ENCODE measurements at regions not wholly inside any gene's neighbourhood (a gene's known extent, or its start where the extent isn't known, plus 50 kb on each side); places are given as distances from the start of the nearest gene placed in this dataset.

- no peak overlapping the region for H3K9ac ChIP-seq (ENCODE audit: low read length)
- H3K4me1 ChIP-seq (ENCODE audit: insufficient read depth, low read length): no peaks in the 10 kb centered on the region
- no peak for FAIRE-seq
- H4K20me1 ChIP-seq (ENCODE audit: insufficient read depth, low read length): no peaks in the 10 kb centered on the region
- H3K9me3 ChIP-seq (ENCODE audit: insufficient read depth, low read depth, low read length): no peaks in the 10 kb centered on the region
- H3K36me3 ChIP-seq (ENCODE audit: insufficient read depth, low read length): no peaks in the 10 kb centered on the region
- no peak overlapping the region for H3K4me3 ChIP-seq (ENCODE audit: insufficient read depth, low read depth, low read length)
- H3K27me3 ChIP-seq (ENCODE audit: insufficient read depth, low read length): no peaks in the 10 kb centered on the region
- H3K27ac Mint-ChIP-seq (ENCODE audit: unreplicated experiment): no peak overlapping the region
- no peaks in the 10 kb centered on the region for H3K4me1 Mint-ChIP-seq (ENCODE audit: low read depth, unreplicated experiment)
- H3K4me3 Mint-ChIP-seq (ENCODE audit: unreplicated experiment): no peak overlapping the region
- H2AFZ ChIP-seq (ENCODE audit: low read depth, low read length): no peak overlapping the region
- H3K9me3 Mint-ChIP-seq (ENCODE audit: unreplicated experiment): peaks cover 2% of the 10 kb centered on the region
- TF ChIP-seq CTCF (IDR thresholded peaks at IDR 0.05; ENCODE audit: insufficient read depth, low read depth, low read length): no peak
- TF ChIP-seq EZH2 (IDR thresholded peaks at IDR 0.05; ENCODE audit: insufficient read depth, low read length): no peak
- H3K4me2 ChIP-seq (ENCODE audit: low read length): no peak overlapping the region
- no peaks in the 10 kb centered on the region for H3K36me3 Mint-ChIP-seq (ENCODE audit: low read depth, unreplicated experiment)
- DNase-seq (ENCODE audit: low read depth): no peak
- no peaks in the 10 kb centered on the region for H3K27me3 Mint-ChIP-seq (ENCODE audit: low read depth, unreplicated experiment)
- no peaks in the 10 kb centered on the region for H3K79me2 ChIP-seq (ENCODE audit: insufficient read depth, low read length)
- H3K27ac ChIP-seq (ENCODE audit: low read depth, low read length): no peak overlapping the region
These were observed 234.4 kb upstream of the CLEC14A start for GRCh38 chr14:38490273-38490672.

- no peak overlapping the region for H3K27ac ChIP-seq (ENCODE audit: low read depth, low read length)
- no peak overlapping the region for H3K4me3 ChIP-seq (ENCODE audit: insufficient read depth, low read depth, low read length)
- H3K36me3 ChIP-seq (ENCODE audit: insufficient read depth, low read length): no peaks in the 10 kb centered on the region
- no peaks in the 10 kb centered on the region for H3K4me1 ChIP-seq (ENCODE audit: insufficient read depth, low read length)
- H2AFZ ChIP-seq (ENCODE audit: low read depth, low read length): no peak overlapping the region
- no peaks in the 10 kb centered on the region for H3K9me3 ChIP-seq (ENCODE audit: insufficient read depth, low read depth, low read length)
- no peaks in the 10 kb centered on the region for H3K9me3 Mint-ChIP-seq (ENCODE audit: unreplicated experiment)
- FAIRE-seq (no peak), DNase-seq (ENCODE audit: low read depth) (no peak)
- no peaks in the 10 kb centered on the region for H3K27me3 ChIP-seq (ENCODE audit: insufficient read depth, low read length)
- no peaks in the 10 kb centered on the region for H3K79me2 ChIP-seq (ENCODE audit: insufficient read depth, low read length)
- no peak overlapping the region for H3K4me3 Mint-ChIP-seq (ENCODE audit: unreplicated experiment)
- no peak overlapping the region for H3K9ac ChIP-seq (ENCODE audit: low read length)
- no peaks in the 10 kb centered on the region for H4K20me1 ChIP-seq (ENCODE audit: insufficient read depth, low read length)
- no peak overlapping the region for H3K27ac Mint-ChIP-seq (ENCODE audit: unreplicated experiment)
- TF ChIP-seq EZH2 (IDR thresholded peaks at IDR 0.05; ENCODE audit: insufficient read depth, low read length) (no peak), CTCF (IDR thresholded peaks at IDR 0.05; ENCODE audit: insufficient read depth, low read depth, low read length) (no peak)
- no peaks in the 10 kb centered on the region for H3K4me1 Mint-ChIP-seq (ENCODE audit: low read depth, unreplicated experiment)
- H3K36me3 Mint-ChIP-seq (ENCODE audit: low read depth, unreplicated experiment): no peaks in the 10 kb centered on the region
- H3K27me3 Mint-ChIP-seq (ENCODE audit: low read depth, unreplicated experiment): no peaks in the 10 kb centered on the region
- H3K4me2 ChIP-seq (ENCODE audit: low read length): no peak overlapping the region
These were observed 229.1 kb upstream of the CLEC14A start for GRCh38 chr14:38485026-38485425.

- Mint-ChIP-seq H3K4me1 (ENCODE audit: low read depth, unreplicated experiment) (no peaks in the 10 kb centered on the region), H3K27me3 (ENCODE audit: low read depth, unreplicated experiment) (no peaks in the 10 kb centered on the region), H3K4me3 (ENCODE audit: unreplicated experiment) (no peak overlapping the region), H3K36me3 (ENCODE audit: low read depth, unreplicated experiment) (no peaks in the 10 kb centered on the region), H3K27ac (ENCODE audit: unreplicated experiment) (no peak overlapping the region), H3K9me3 (ENCODE audit: unreplicated experiment) (peaks cover 9% of the 10 kb centered on the region)
- TF ChIP-seq CTCF (IDR thresholded peaks at IDR 0.05; ENCODE audit: insufficient read depth, low read depth, low read length) (no peak), EZH2 (IDR thresholded peaks at IDR 0.05; ENCODE audit: insufficient read depth, low read length) (no peak)
- Histone ChIP-seq H2AFZ (ENCODE audit: low read depth, low read length) (no peak overlapping the region), H3K4me2 (ENCODE audit: low read length) (no peak overlapping the region), H3K4me3 (ENCODE audit: insufficient read depth, low read depth, low read length) (no peak overlapping the region), H3K9me3 (ENCODE audit: insufficient read depth, low read depth, low read length) (peaks cover 2% of the 10 kb centered on the region), H3K27ac (ENCODE audit: low read depth, low read length) (no peak overlapping the region), H3K4me1 (ENCODE audit: insufficient read depth, low read length) (no peaks in the 10 kb centered on the region), H3K79me2 (ENCODE audit: insufficient read depth, low read length) (no peaks in the 10 kb centered on the region), H3K36me3 (ENCODE audit: insufficient read depth, low read length) (no peaks in the 10 kb centered on the region), H3K9ac (ENCODE audit: low read length) (no peak overlapping the region), H3K27me3 (ENCODE audit: insufficient read depth, low read length) (no peaks in the 10 kb centered on the region), H4K20me1 (ENCODE audit: insufficient read depth, low read length) (no peaks in the 10 kb centered on the region)
- FAIRE-seq (no peak), DNase-seq (ENCODE audit: low read depth) (peak; percentile 19)
These were observed 226.2 kb upstream of the CLEC14A start for GRCh38 chr14:38481952-38482678.
